NB4 (cell line): ENCODE measurements at regions not wholly inside any gene's neighbourhood (a gene's known extent, or its start where the extent isn't known, plus 50 kb on each side); places are given as distances from the start of the nearest gene placed in this dataset.

Experiments used
- CTCF ChIP-seq: IDR thresholded peaks from one replicate; pipeline ENCODE4 v1.5.1; 2012; ENCODE audit warnings: low read depth, low read length
- MYC ChIP-seq: IDR thresholded peaks from 2 replicates; pipeline ENCODE4 v1.6.1; 2011; ENCODE audit warnings: low read depth, low read length
- POLR2A ChIP-seq: IDR thresholded peaks from 2 replicates; pipeline ENCODE4 v1.6.1; 2011; ENCODE audit warnings: mild to moderate bottlenecking; ENCODE audit not compliant: insufficient read length; ENCODE audit errors: extremely low read depth

DNA sequence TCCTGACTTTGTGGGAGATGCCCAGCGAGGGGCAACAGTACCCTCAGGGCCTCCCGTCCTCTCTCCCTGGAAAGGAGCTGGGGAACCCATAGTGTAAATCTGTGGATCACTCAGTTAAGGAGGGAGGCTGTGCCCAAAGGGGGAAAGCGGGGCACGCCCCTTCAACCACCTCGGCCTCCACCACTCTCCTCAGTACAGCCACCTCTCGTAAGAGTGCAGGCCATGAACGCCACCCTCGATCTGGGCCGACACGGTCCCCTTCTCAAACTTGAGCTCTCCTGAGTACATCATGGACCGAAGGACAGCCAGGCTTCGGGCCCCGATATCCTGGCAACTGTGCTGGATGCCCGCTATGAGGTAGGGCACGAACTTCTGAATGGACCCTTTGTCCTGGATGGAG, 221.8 kb upstream of the ATP6AP2 start:
- no peak for TF ChIP-seq MYC
- TF ChIP-seq POLR2A: no peak
- TF ChIP-seq CTCF: no peak
